K562 (cell line): ENCODE measurements at regions not wholly inside any gene's neighbourhood (a gene's known extent, or its start where the extent isn't known, plus 50 kb on each side); places are given as distances from the start of the nearest gene placed in this dataset.
A peak's percentile ranks its signal among the peaks of the same experiment; 100 is the strongest.

Experiments
- CAMTA2 ChIP-seq: fragments of 250-450 bp; sonication (Bioruptor Pico); conservative IDR thresholded peaks from 2 replicates; pipeline ENCODE4 v1.5.1; 2022
- ETS2 ChIP-seq: IDR thresholded peaks from 2 replicates; pipeline ENCODE4 v1.6.1; 2016; ENCODE audit warnings: borderline replicate concordance, missing genetic modification characterization, mild to moderate bottlenecking, moderate library complexity, missing compliant biosample characterization; ENCODE audit not compliant: poor library complexity, severe bottlenecking
- FOXM1 ChIP-seq, 2 experiments: fragments of 450-650 bp in 1 of 2; sonication (generic) in 1 of 2; formaldehyde crosslinking in 1 of 2; IDR thresholded peaks; 2 replicates each; pipeline versions ENCODE4 v1.6.1 to v1.9.0; 2017 to 2022; ENCODE audit warnings: low read depth in 2 of 2, mild to moderate bottlenecking in 2 of 2, missing genetic modification reagents in 1 of 2, moderate library complexity in 1 of 2
- LEF1 ChIP-seq: fragments of 450-650 bp; IDR thresholded peaks from 2 replicates; pipeline ENCODE4 v1.6.1; 2016; ENCODE audit warnings: mild to moderate bottlenecking
- NCOA4 ChIP-seq: fragments of 450-650 bp; IDR thresholded peaks from 2 replicates; pipeline ENCODE4 v1.6.1; 2018; ENCODE audit warnings: mild to moderate bottlenecking; ENCODE audit not compliant: partially characterized antibody
- PHB ChIP-seq: fragments of 250-450 bp; sonication (Bioruptor Pico); IDR thresholded peaks from 2 replicates; pipeline ENCODE4 v1.5.0; 2021
- PYGO2 ChIP-seq: fragments of 450-650 bp; IDR thresholded peaks from 2 replicates; pipeline ENCODE4 v1.6.1; 2016; ENCODE audit warnings: mild to moderate bottlenecking, missing genetic modification characterization, moderate library complexity, missing compliant biosample characterization
- RAD21 ChIP-seq, 2 experiments: fragments of 250-450 bp in 1 of 2; fragments of 450-650 bp in 1 of 2; sonication (Bioruptor Pico) in 1 of 2; formaldehyde crosslinking in 1 of 2; IDR thresholded peaks in 1 of 2; conservative IDR thresholded peaks in 1 of 2; 2 replicates each; pipeline versions ENCODE4 v1.4.0 to v1.8.0; 2020 to 2022; ENCODE audit warnings: mild to moderate bottlenecking in 2 of 2, moderate library complexity in 1 of 2
- RBFOX2 ChIP-seq: fragments of 200-400 bp; formaldehyde crosslinking; IDR thresholded peaks from 2 replicates; pipeline ENCODE4 v1.6.1; 2017; ENCODE audit warnings: low read depth, mild to moderate bottlenecking, low read length, moderate library complexity
- RBM25 ChIP-seq: fragments of 200-400 bp; formaldehyde crosslinking; IDR thresholded peaks from 2 replicates; pipeline ENCODE4 v1.6.1; 2018; ENCODE audit warnings: low read length, low read depth, moderate library complexity; ENCODE audit not compliant: severe bottlenecking
- RCOR1 ChIP-seq, 2 experiments: IDR thresholded peaks; 2 replicates each; pipeline ENCODE4 v1.6.1; 2012; ENCODE audit warnings: low read depth in 2 of 2, low read length in 2 of 2, borderline replicate concordance in 1 of 2, improper control_type of control experiment in 1 of 2
- SAP30 ChIP-seq: fragments of 200-600 bp; sonication (generic); IDR thresholded peaks from 2 replicates; pipeline ENCODE4 v1.6.1; 2012; ENCODE audit warnings: borderline replicate concordance, low read depth, mild to moderate bottlenecking, moderate library complexity, low read length, control low read depth, inconsistent platforms; ENCODE audit not compliant: insufficient read depth, poor library complexity, severe bottlenecking
- SIRT6 ChIP-seq: IDR thresholded peaks from one replicate; pipeline ENCODE4 v1.6.1; 2012; ENCODE audit warnings: low read depth, mild to moderate bottlenecking, control low read depth, inconsistent platforms, low read length, moderate library complexity
- TCF7L2 ChIP-seq: fragments of 150-350 bp; IDR thresholded peaks from 2 replicates; pipeline ENCODE4 v1.6.1; 2016; ENCODE audit warnings: low read depth, mild to moderate bottlenecking, low read length, moderate library complexity
- XRCC4 ChIP-seq: IDR thresholded peaks from one replicate; pipeline ENCODE4 v1.6.1; 2011; ENCODE audit not compliant: insufficient read depth, insufficient read length; ENCODE audit errors: extremely low read depth
- ZFP36 ChIP-seq: fragments of 150-350 bp; IDR thresholded peaks from 2 replicates; pipeline ENCODE4 v1.6.1; 2018; ENCODE audit warnings: low read length, low read depth; ENCODE audit not compliant: partially characterized antibody
- ZMIZ1 ChIP-seq, 2 experiments: fragments of 150-350 bp in 1 of 2; IDR thresholded peaks; 2 replicates each; pipeline ENCODE4 v1.6.1; 2012 to 2016; ENCODE audit warnings: low read depth in 2 of 2, low read length in 2 of 2, mild to moderate bottlenecking in 1 of 2, moderate library complexity in 1 of 2
- TF ChIP-seq, protein P1 (sequence below), 3 experiments: fragments of 200-800 bp in 1 of 3; sonication (Bioruptor generic) in 1 of 3; sonication (generic) in 1 of 3; formaldehyde crosslinking in 1 of 3; IDR thresholded peaks; 2 replicates each; pipeline versions ENCODE4 v1.6.1 to v1.8.0; 2016 to 2022; ENCODE audit warnings: mild to moderate bottlenecking in 2 of 3, missing compliant biosample characterization in 2 of 3, missing genetic modification characterization in 2 of 3, missing genetic modification reagents in 1 of 3
- TF ChIP-seq, protein P2 (sequence below): fragments of 250-450 bp; sonication (Bioruptor Pico); IDR thresholded peaks from 2 replicates; pipeline ENCODE4 v1.5.0; 2022; ENCODE audit warnings: mild to moderate bottlenecking

GRCh38 chr7:130897515-130898419, 163.8 kb upstream of the KLF14 start (continued):
- no peak for TF ChIP-seq ZMIZ1 (IDR thresholded peaks at IDR 0.05; ENCODE audit: low read depth in 2 of 2, low read length in 2 of 2)
- TF ChIP-seq ETS2 (tag): no peak
- no peak for TF ChIP-seq NCOA4
- no peak for TF ChIP-seq LEF1
- no peak for TF ChIP-seq PHB
- TF ChIP-seq, protein P1, sequence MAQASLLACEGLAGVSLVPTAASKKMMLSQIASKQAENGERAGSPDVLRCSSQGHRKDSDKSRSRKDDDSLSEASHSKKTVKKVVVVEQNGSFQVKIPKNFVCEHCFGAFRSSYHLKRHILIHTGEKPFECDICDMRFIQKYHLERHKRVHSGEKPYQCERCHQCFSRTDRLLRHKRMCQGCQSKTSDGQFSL (CRISPR knock-in tag; IDR thresholded peaks at IDR 0.05): 0 out of 2 replicates have a peak, but pooled peaks have one; percentile 16
- TF ChIP-seq, protein P1 (tag; IDR thresholded peaks at IDR 0.05): no peak
- no peak for TF ChIP-seq RAD21 (CRISPR knock-in tag; conservative IDR thresholded peaks at IDR 0.05 in 1 of 2, IDR thresholded peaks at IDR 0.05 in 1 of 2)
- no peak for TF ChIP-seq RBFOX2
- no peak for TF ChIP-seq SIRT6
- no peak for TF ChIP-seq FOXM1 (IDR thresholded peaks at IDR 0.05; ENCODE audit: low read depth)
- TF ChIP-seq FOXM1 (CRISPR knock-in tag; IDR thresholded peaks at IDR 0.05; ENCODE audit: low read depth): no peak
- TF ChIP-seq, protein P2, sequence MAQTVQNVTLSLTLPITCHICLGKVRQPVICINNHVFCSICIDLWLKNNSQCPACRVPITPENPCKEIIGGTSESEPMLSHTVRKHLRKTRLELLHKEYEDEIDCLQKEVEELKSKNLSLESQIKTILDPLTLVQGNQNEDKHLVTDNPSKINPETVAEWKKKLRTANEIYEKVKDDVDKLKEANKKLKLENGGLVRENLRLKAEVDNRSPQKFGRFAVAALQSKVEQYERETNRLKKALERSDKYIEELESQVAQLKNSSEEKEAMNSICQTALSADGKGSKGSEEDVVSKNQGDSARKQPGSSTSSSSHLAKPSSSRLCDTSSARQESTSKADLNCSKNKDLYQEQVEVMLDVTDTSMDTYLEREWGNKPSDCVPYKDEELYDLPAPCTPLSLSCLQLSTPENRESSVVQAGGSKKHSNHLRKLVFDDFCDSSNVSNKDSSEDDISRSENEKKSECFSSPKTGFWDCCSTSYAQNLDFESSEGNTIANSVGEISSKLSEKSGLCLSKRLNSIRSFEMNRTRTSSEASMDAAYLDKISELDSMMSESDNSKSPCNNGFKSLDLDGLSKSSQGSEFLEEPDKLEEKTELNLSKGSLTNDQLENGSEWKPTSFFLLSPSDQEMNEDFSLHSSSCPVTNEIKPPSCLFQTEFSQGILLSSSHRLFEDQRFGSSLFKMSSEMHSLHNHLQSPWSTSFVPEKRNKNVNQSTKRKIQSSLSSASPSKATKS (CRISPR knock-in tag): no peak
- no peak for TF ChIP-seq PYGO2 (tag)
- TF ChIP-seq ZFP36: no peak
- TF ChIP-seq XRCC4: no peak
- no peak for TF ChIP-seq TCF7L2
- no peak for TF ChIP-seq CAMTA2 (CRISPR knock-in tag)
- TF ChIP-seq RBM25: peak; percentile 23
- no peak for TF ChIP-seq SAP30
- TF ChIP-seq RCOR1 (IDR thresholded peaks at IDR 0.05; ENCODE audit: borderline replicate concordance in 1 of 2, low read depth in 2 of 2, low read length in 2 of 2): 0 out of 4 replicates have a peak, but pooled peaks of 1 of the 2 experiments have one; percentile 34
